ENCODE measurements at regions not wholly inside any gene's neighbourhood (a gene's known extent, or its start where the extent isn't known, plus 50 kb on each side); places are given as distances from the start of the nearest gene placed in this dataset.

DNA sequence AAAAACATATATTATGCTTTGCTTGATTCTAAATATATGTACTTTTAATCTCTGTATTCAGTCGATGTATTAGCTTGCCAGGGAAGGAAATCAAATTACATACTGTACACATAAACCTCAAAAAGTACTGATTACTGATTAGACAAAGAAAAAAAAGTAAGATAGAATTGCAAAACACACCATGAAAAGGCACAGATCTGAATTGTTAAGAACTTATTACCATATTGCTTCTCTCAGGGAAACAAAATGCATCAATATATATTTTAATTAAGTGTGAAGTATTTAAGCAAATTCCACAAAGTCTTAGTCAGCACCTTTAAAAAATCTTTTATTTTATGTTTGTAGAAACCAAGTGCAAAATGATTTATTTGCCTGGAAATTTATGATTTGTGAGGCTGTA, 309.3 kb downstream of the RNF144A start:
- Histone ChIP-seq H3F3A (ENCODE audit: insufficient read depth, low read length) (no peaks in the 10 kb centered on the region), H3K4me3 (ENCODE audit: low read length) (no peak overlapping the region), H3K9me2 (replicated peaks; ENCODE audit: insufficient read depth, low read length) (no peaks in the 10 kb centered on the region), H2AFZ (ENCODE audit: low read length) (no peak overlapping the region), H4K20me1 (ENCODE audit: insufficient read depth, low read length) (no peaks in the 10 kb centered on the region), H3K36me3 (replicated peaks; ENCODE audit: insufficient read depth, low read length) (no peaks in the 10 kb centered on the region), H3K79me2 (ENCODE audit: low read length) (no peaks in the 10 kb centered on the region), H3K9me3 (replicated peaks; ENCODE audit: insufficient read depth, low read length) (no peaks in the 10 kb centered on the region), H3K9ac (ENCODE audit: low read length) (no peak overlapping the region), H3K4me2 (ENCODE audit: low read depth, low read length) (no peak overlapping the region), H3K4me1 (ENCODE audit: low read length) (no peaks in the 10 kb centered on the region), H3K27me3 (replicated peaks; ENCODE audit: insufficient read depth, low read length) (no peaks in the 10 kb centered on the region), H3K27ac (ENCODE audit: low read length) (no peak overlapping the region)
- no peak for TF ChIP-seq EZH2phosphoT487 (IDR thresholded peaks at IDR 0.05; ENCODE audit: low read length)
- DNase-seq, result no peak

- Histone ChIP-seq H3K4me2 (ENCODE audit: low read depth, low read length) (no peak overlapping the region), H4K20me1 (ENCODE audit: insufficient read depth, low read length) (no peaks in the 10 kb centered on the region), H3K36me3 (replicated peaks; ENCODE audit: insufficient read depth, low read length) (no peaks in the 10 kb centered on the region), H3K4me1 (ENCODE audit: low read length) (no peaks in the 10 kb centered on the region), H3K9ac (ENCODE audit: low read length) (no peak overlapping the region), H3K27ac (ENCODE audit: low read length) (no peak overlapping the region), H3F3A (ENCODE audit: insufficient read depth, low read length) (no peaks in the 10 kb centered on the region), H3K79me2 (ENCODE audit: low read length) (no peaks in the 10 kb centered on the region), H3K27me3 (replicated peaks; ENCODE audit: insufficient read depth, low read length) (no peaks in the 10 kb centered on the region), H3K9me2 (replicated peaks; ENCODE audit: insufficient read depth, low read length) (no peaks in the 10 kb centered on the region), H3K9me3 (replicated peaks; ENCODE audit: insufficient read depth, low read length) (no peaks in the 10 kb centered on the region), H3K4me3 (ENCODE audit: low read length) (no peak overlapping the region), H2AFZ (ENCODE audit: low read length) (no peak overlapping the region)
- TF ChIP-seq EZH2phosphoT487 (IDR thresholded peaks at IDR 0.05; ENCODE audit: low read length), result no peak
- no peak for TF ChIP-seq EZH2 (optimal IDR thresholded peaks at IDR 0.05; ENCODE audit: low read depth, low read length)
- TF ChIP-seq CTCF (IDR thresholded peaks at IDR 0.05; ENCODE audit: low read length), result no peak
- no peak for DNase-seq
These were observed 315.9 kb downstream of the RNF144A start for GRCh38 chr2:7233126-7233525.

DNA sequence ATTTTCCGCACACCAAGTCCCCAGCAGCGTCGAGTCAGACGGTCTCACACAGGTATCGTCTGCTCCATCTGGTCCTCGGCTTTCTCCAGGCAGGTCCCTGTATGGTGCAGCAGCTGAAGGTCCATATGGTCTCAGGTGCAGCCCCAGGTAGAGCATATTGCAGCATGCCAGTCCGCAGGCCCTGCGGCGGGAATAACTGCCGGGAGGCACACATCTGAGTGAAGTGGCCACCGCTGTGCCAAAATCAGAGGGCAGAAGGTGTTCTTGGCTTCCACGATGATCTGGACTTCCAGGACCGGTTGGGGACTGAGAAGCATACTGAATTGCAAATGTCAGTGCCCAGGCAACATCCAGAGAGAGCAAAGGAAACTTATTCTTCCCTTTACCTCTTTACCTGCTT, 320.3 kb downstream of the RNF144A start:
- no peaks in the 10 kb centered on the region for H3K4me1 ChIP-seq (ENCODE audit: low read length)
- H3K9ac ChIP-seq (ENCODE audit: low read length), result no peak overlapping the region
- no peak for DNase-seq
- H3K79me2 ChIP-seq (ENCODE audit: low read length), result no peaks in the 10 kb centered on the region
- no peaks in the 10 kb centered on the region for H4K20me1 ChIP-seq (ENCODE audit: insufficient read depth, low read length)
- no peak overlapping the region for H3K27ac ChIP-seq (ENCODE audit: low read length)
- H3K4me3 ChIP-seq (ENCODE audit: low read length), result no peak overlapping the region
- no peak for TF ChIP-seq EZH2 (optimal IDR thresholded peaks at IDR 0.05; ENCODE audit: low read depth, low read length)
- no peak overlapping the region for H2AFZ ChIP-seq (ENCODE audit: low read length)
- no peaks in the 10 kb centered on the region for H3K36me3 ChIP-seq (replicated peaks; ENCODE audit: insufficient read depth, low read length)
- no peaks in the 10 kb centered on the region for H3K27me3 ChIP-seq (replicated peaks; ENCODE audit: insufficient read depth, low read length)
- H3K9me2 ChIP-seq (replicated peaks; ENCODE audit: insufficient read depth, low read length), result no peaks in the 10 kb centered on the region
- no peak overlapping the region for H3K4me2 ChIP-seq (ENCODE audit: low read depth, low read length)
- H3F3A ChIP-seq (ENCODE audit: insufficient read depth, low read length), result no peaks in the 10 kb centered on the region
- no peaks in the 10 kb centered on the region for H3K9me3 ChIP-seq (replicated peaks; ENCODE audit: insufficient read depth, low read length)

DNA sequence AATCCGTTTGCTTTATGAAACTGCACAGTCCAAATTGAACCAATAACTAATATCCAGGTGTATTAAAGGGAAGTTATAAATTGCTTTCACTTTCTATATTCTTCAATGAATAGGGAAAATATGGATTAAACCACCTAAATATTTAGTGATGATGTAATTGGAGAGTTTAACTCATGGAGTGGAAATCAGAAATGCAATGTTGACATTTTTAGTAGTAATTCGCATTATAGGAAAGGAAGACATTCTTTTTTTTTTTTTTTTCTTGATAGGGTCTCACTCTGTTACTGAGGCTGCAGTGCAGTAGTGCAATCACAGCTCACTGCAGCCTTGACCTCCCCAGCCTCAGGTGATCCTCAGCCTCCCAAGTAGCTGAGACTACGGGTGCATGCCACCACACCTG, 321.9 kb downstream of the RNF144A start:
- Histone ChIP-seq H3K9me3 (replicated peaks; ENCODE audit: insufficient read depth, low read length) (no peaks in the 10 kb centered on the region), H3K27me3 (replicated peaks; ENCODE audit: insufficient read depth, low read length) (no peaks in the 10 kb centered on the region), H3K4me1 (ENCODE audit: low read length) (no peaks in the 10 kb centered on the region), H3K9ac (ENCODE audit: low read length) (no peak overlapping the region), H4K20me1 (ENCODE audit: insufficient read depth, low read length) (no peaks in the 10 kb centered on the region), H3K27ac (ENCODE audit: low read length) (no peak overlapping the region), H2AFZ (ENCODE audit: low read length) (no peak overlapping the region), H3K4me2 (ENCODE audit: low read depth, low read length) (no peak overlapping the region), H3F3A (ENCODE audit: insufficient read depth, low read length) (no peaks in the 10 kb centered on the region), H3K79me2 (ENCODE audit: low read length) (no peaks in the 10 kb centered on the region), H3K4me3 (ENCODE audit: low read length) (no peak overlapping the region), H3K36me3 (replicated peaks; ENCODE audit: insufficient read depth, low read length) (no peaks in the 10 kb centered on the region), H3K9me2 (replicated peaks; ENCODE audit: insufficient read depth, low read length) (no peaks in the 10 kb centered on the region)
- TF ChIP-seq EZH2 (optimal IDR thresholded peaks at IDR 0.05; ENCODE audit: low read depth, low read length) (no peak), CTCF (IDR thresholded peaks at IDR 0.05; ENCODE audit: low read length) (no peak), EZH2phosphoT487 (IDR thresholded peaks at IDR 0.05; ENCODE audit: low read length) (no peak)
- no peak for DNase-seq
